A549 (cell line): ENCODE measurements at regions not wholly inside any gene's neighbourhood (a gene's known extent, or its start where the extent isn't known, plus 50 kb on each side); places are given as distances from the start of the nearest gene placed in this dataset.

Experiments used
- POLR2A ChIP-seq: IDR thresholded peaks from 2 replicates; pipeline ENCODE4 v1.6.1; 2012; ENCODE audit warnings: mild to moderate bottlenecking, low read length
- RFX5 ChIP-seq: fragments of 450-650 bp; IDR thresholded peaks from 2 replicates; pipeline ENCODE4 v1.7.1; 2014; ENCODE audit warnings: antibody characterized with exemption, mild to moderate bottlenecking, moderate library complexity
- SMC3 ChIP-seq: fragments of >200 bp; sonication (Bioruptor Twin); formaldehyde crosslinking; IDR thresholded peaks from 3 replicates; pipeline ENCODE4 v1.6.1; 2018; ENCODE audit warnings: inconsistent platforms

- TF ChIP-seq SMC3 (no peak), RFX5 (no peak), POLR2A (no peak)
These were observed 490.9 kb downstream of the ZWINT start for GRCh38 chr10:55870186-55870585.
